ENCODE measurements at regions not wholly inside any gene's neighbourhood (a gene's known extent, or its start where the extent isn't known, plus 50 kb on each side); places are given as distances from the start of the nearest gene placed in this dataset.
"Not testable (repeated sequence)": the region's sequence is repeated elsewhere in the genome, so short reads cannot be mapped to it uniquely, and the experiment has no call there.

DNA sequence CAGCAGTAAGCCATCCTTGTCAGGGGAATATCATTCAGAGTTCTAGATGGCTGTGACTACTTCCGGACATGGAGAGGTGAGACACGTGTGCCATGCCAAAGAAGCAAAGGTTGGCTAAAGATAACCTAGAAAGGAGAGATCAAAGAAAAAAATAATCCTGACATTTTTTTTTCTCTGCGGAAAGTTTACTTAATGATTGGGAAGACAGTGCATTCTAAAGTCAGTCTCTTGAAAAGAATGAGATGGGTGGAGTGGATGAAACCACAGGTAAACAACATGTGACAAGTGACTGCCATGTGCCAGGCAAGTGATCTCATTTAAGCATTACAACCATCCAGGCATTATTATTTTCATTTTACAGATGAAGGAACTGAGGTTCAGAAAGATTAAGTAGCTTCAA is 436.6 kb downstream of the SOX2 start:
- no peak for DNase-seq

DNA sequence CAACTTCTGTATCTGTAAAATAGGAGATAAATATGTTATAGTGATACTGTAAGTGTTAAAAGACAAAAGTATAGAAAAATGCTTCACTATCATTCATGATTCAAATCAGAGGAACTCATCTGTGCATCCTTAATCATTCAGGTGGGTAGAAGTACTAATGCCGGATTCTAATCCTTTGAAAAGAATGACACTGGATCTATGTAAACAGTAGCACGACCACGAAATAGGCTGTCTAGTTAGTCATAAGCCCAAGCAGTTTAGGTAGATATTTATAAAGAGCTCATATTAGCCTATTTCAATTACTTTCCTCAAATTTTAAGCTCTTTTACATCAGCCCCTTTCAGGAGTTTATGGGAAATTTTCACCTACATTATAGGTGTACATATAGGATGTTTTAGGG is 437.9 kb downstream of the SOX2 start:
- DNase-seq = no peak

DNA sequence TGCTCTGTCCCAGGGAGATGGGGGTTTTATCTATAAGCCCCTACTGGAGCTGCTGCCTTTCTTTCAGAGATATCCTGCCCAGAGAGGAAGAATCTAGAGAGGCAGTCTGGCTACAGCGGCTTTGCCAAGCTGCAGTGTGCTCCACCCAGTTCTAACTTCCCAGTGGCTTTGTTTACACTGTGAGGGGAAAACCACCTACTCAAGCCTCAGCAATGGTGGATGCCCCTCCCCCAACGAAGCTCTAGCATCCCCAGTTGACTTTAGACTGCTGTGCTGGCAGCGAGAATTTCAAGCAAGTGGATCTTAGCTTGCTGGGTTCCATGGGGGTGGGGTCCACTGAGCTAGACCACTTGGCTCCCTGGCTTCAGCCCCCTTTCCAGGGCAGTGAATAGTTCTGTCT is 444.6 kb downstream of the SOX2 start:
- not testable (repeated sequence) for DNase-seq

DNA sequence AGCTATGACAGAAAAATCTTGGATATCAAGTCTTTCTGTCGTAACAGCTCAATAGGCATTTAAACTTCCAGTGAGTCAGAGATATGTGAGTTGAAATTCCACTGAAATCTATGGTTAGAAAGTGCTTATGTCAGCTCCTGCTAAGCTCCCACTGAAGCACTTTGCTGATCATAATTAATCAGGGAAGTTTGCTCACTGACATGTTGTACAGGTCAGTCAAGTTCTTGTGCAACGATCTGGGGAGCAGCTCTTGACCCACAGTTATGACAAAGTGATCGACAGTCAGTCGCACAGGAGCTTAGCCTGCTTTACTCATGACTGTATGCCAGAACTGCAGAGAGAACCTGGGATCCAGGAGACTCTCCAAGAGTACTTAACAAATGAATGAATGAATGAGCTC is 453.5 kb downstream of the SOX2 start:
- DNase-seq = no peak

DNA sequence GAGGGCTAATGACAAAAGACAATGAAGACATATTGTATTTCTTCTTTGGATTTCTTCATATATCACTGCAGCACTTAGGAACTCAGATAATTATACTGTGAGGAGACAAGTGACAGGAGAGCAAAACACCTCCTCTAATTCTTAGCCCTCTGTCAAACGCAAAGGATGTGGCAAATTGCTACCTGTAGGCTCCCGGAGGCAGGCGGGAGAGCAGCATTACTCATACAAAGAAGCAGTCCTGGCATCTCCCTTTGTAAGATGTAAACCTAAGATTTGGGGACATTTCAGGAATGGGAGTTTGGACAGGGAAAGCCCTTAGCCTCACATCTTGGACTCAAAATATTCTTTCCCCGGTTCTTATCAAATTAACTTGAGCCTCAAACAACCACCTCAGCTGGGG is 460.8 kb downstream of the SOX2 start:
- DNase-seq = no peak

DNA sequence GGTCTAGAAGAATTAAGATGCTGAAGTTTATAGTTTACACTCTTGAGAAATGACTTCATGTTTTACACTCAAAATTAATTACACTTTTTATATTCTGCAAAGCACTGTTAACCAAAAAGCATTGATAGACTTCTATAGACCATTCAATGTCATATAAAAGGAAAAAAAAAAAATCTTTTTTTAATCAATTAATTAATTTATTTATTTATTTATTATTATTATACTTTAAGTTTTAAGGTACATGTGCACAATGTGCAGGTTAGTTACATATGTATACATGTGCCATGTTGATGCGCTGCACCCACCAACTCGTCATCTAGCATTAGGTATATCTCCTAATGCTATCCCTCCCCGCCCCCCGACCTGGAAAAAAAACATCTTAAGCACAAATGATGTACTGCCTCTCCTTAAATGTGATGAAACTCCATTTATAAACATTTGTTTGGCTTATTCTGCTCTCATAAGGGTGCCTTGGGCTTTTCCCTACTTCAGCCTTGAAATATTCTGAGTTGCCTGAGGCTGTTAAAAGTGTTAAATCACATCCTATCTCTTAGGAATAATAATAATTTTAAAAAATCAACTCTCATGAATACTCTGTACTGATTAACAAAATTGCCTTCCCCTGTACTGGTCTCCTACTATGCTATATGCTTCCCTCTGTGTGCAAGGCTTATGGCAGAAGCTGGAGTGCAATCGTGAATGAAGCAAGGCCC is 466.9 kb downstream of the SOX2 start:
- DNase-seq = no peak

DNA sequence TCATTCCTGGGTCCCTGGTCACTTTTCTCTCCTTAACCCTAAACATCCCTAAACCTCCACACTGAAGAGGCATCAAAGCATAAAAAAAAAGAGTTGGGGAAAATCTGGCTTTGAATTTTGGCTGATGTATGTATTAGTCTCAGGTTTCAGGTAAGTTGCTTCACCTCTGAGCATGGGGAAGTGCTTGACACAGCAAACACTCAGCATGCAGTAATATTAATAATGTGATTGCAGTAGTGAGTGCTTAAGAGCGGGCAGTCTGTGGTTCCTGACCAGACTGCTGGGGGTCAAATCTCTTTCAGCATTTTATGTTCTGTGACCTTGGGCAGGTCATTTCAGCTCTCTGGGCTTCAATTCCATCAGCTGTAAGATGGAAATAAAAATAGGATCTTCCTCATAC is 467.9 kb downstream of the SOX2 start:
- DNase-seq = no peak

DNA sequence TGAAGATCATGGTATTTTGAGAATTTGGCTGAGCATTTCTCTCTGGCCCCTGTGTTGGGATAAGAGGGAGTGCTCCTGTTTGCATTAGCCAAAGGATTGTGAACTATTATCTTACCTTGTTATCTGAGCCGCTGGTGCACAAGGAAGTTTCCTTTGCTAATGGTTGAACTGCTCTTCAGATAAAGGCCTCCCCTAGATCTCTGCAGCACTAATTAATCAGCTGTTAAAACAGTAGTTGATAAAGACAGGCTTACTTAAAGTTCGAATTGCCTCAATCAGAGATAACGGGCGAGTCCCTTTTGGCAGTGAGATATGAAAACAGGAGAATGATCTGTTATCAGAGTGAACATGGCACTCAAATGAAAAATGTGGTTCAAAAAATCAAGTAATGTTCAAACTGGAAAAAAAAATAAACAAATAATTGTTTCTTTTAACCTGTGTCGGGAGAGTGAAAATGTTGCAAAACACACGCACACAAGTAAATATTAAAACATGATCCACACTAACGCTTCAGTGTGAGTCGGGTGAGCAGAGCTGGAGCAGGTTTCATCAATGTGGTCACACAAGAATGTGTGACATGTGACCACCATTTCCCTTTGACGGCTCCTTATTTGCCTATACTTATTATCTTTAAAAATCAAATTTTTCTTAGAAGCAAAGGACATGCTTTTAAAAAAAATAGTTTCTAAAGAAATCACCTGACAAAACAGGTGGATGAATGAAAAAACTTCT is 469.1 kb downstream of the SOX2 start:
- no peak for DNase-seq

DNA sequence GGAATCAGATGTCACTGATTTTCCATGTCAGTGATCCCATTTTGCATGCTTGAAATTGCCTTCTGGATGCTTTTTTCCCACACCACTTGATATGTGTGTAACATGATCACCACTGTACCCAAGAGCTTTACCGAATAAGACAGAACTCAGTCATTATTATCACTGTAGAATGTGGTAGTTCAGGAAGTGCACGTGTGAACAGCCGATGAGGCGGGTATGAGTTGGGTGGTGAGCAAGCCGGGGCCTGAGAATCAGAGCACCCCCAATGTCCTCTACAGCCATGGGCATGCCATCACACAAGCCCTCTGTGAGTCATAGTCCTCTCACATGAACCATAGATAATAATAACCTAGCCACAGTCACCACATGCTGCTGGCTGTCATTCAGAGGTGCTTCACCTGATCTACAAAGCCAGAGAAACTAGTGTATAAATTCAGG is 470.8 kb downstream of the SOX2 start:
- no peak for DNase-seq

DNA sequence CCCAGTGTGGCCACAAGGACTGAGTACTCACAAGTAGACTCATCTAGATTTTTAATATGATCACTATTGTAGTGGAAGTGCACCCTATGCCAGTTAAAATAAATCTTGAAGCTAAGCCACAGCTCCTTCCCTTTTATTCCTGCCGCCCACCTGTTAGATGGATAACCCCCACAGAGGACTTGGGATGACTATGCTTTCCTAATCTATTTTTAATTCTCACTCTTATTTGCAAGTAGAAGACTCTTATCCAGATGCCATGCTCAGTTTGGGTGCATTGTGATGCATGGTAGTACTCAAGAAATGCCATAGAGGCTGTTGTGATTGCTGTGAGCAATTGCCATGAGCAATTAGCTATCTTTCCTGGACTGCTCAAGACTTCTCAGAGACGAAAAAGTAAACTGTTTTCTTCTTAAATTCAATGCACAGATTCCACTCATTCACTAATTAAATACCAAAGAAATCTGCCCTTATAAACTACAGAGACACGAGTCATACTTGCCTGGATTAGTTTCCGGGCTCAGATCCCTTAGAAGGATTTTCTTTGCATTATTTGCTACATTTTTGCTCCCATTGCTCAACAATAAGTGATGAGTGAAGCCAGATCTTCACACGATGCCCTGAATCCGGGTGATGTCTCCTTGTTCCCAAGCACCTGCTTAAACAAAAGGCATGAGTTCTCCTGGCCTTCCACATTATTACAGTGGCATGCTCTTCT is 472.1 kb downstream of the SOX2 start:
- DNase-seq = no peak

DNA sequence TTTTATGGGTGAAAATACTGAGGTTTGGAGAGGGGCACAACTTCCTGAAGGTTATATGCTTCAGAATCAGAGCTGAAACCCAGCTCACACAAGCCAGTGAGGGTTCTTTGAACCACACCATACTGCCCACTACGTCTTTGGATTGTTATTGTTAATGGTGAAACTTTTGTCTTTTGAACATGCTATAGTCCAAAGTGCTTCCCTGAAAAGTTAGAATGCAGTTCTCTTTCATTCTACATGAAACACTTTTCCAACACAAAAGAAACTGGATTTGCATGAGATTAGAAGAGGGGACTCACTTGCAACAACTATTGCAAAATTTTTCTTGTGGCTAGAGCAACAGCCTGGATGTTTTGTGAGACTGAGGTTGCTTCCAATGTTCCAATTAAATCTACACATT is 473.6 kb downstream of the SOX2 start:
- no peak for DNase-seq

DNA sequence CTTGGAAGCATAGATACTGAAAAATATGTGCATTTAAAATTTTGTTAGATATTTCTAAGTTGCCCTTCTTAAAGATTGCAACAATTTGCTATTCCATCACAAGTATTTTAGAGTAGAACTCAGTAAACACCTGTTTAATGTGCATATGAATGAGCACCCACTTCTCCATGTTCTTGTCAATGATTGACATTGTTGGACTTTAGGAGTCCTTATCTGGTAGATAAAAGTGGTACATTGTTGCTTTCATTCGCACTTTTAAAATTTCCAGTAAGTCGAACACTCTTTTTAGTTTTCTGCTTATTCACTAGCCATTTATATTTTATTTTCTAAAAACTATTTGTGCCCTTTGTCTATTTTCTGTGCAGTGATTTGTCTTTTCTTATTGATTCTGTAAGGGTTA is 478.3 kb downstream of the SOX2 start:
- DNase-seq = no peak

DNA sequence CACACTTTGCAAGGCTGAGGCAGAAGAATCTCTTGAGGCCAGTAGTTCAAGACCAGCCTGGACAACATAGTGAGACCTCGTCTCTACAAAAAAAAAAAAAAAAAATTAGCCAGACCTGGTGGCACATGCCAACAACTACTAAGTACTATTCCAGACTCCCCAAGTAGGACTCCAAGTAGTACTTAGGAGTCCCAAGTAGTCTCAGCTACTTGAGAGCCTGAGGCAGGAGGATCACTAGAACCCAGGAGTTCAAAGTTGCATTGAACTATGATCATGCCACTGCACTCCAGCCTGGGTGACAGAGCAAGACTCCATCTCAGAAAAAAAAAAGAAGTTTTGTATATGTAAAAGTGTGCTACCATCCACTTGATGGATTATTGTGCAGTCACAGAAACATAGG is 486.6 kb downstream of the SOX2 start:
- no peak for DNase-seq

DNA sequence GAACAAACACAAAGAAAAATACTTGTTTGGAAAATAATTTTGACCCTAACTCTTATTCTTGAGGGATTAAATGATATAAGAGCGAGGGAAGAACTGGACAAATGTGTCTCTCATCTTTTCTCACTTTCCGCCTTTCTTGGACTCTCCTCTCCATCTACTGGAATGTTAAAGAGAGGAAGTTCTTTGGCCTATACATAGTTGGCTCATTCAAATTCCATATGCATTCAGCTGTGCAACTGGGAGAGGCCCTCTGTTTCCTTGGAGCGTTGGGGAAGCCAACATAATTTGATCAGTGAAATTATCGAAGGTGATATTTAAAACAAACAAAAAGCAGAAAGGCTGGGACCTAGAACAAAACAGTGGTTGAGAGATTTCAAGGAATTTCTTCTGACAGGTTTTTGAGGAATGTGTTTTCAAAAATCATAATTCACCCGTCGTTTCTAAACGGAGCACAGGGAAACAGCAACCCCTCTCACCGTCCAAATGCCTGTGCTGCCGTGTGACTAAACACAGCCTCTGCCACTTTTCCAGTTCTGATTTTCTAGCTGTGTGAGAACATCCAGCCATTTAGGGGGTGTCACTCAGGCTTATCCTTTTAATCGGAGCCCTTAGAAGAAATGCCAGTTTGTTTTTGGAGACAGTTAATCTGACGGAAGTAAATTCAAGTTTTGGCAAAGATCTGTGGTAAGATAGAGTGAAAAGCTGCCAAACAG is 489.9 kb downstream of the SOX2 start:
- no peak for DNase-seq

DNA sequence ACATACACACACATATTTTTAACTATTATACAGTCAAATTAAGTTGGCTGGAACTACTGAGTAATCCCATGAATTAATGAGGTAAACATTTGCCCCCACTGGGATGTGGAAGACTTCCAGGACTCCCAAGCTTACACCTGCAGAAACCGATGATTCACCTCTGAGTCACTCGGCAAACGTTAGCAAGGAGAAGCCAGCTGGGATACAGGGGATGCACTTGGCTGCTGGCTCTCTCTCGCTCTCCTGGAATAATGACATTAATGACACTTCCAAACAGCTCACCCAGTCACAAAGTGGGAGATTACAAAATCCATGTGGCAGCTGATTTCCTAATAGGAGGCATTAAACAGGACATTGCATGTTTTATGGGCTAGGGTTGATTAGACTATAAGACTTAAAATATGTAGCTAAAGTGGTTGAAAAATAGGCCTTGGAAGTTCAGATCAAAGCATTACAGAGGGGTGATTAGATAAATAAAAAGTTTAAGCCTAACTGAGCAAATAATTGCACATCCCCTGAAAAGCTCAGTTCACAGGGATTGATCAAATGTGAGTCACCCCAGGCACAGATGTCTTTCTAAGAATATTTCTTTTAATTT is 500.9 kb downstream of the SOX2 start:
- peak; percentile 46 to 77 for DNase-seq

DNA sequence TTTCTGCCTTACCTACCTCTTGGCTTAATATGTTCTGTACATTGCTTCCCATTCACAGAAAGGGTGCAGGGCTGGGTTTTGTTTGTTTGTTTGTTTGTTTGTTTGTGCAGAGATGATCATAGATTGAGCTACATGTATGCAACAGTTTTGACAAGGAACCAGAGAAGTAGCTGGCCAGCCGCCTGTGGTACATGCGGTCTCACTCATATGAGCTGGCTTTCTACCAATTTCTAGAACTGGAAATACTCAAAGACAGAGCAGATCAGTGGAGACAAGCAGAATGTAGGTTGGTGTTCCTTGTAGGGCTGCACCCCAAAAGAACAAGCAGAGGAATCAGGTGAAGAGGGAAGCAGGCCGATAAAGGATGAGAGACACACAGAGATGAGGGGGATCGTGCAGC is 502.7 kb downstream of the SOX2 start:
- no peak for DNase-seq

DNA sequence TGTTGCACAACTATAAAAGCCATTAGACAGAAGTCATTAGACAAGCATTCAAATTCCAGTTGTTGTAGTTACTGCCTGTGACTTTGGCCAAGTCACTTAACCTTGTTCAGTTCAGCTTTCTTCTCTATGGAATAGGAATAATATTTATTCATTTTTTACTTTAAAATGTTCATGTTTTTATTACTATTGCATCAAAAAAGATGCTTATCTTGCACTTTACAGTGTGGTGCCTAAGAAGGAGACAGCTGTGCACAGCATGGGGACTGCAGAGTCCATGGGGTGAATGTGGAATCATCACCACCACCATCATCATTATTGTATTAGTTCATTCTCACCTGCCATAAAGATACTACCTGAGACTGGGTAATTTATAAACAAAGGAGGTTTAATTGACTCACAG is 504.2 kb downstream of the SOX2 start:
- DNase-seq = no peak

DNA sequence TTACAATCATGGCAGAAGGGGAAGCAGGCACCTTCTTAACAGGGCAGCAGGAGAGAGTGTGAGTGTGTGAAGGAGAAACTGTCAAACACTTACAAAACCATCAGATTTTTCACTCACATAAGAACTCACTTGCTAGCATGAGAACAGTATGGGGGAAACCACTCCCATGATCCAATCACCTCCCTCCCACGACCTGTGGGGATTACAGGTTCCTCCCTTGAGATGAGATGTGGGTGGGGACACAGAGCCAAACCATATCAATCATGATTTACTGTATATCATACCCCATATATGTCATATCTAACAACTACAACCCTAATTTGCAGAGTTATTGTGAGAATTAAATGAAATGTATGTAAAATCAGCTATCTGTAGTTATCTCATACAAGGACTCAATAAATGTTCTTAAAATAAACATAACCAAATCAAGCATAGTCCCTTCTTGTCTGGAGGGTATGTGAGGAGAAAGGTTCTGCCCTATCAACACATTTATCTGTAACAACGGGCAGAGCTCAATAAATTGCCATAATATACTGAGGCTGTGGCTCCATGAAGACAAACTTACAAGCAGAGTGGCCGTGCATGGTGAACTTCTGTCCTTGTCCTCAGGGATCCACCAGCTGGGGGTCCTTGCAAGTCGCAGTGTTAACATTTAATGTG is 504.7 kb downstream of the SOX2 start:
- DNase-seq = no peak

DNA sequence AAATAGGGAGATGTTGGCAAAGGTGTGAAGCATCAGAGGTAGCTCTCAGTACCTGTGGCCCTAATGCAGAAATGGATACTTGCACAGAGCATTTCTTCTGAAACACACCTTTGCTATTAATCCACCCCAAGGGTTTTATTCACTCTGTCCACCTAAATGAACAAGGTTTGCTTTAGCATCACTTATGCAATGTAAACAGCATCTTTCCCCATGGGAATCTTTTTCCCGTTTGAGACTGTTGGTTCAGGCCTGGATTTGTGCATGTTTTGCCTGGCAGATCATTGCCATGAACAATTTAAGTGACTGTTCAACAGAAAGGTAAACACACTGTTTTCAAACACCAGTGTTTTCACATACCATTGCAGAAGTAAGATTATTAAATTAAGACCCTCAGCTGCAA is 508.3 kb downstream of the SOX2 start:
- no peak for DNase-seq

DNA sequence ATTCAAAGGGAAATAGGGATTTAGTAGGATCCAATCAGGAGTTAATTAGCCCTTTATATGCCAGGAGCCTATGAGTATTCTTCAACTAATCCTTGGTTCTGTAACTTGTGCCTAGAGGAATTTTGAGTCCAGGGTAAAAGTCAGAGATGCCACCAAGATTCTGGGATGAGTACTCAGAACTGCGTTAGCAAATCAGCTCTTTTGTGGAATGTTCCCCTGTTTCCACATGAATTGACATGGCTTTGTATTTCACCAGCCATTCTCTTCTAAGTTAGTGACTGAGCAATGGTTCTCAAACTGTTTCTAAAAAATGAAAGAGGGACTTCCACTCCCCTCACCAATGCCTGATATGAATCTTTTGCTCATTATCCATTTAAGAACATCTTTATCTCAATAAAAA is 508.7 kb downstream of the SOX2 start:
- DNase-seq = no peak

DNA sequence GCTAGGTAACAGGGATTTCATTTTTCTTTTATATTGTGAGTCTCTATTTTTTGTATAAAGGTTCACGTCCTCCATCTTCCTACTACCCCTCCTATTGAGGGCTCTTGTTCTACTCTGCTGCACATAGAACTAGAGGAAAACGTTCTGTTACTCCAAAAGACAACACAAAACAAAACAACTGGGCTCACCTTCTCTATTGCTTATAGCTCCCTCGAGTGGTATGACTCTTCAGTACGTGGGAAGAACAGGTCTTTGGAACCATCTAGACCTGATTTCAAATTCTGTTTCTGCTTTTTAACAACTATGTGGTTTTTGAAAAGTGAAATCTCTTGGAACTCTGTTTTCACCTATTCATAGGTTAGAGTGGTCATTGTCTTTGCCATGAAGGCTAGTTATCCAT is 515.3 kb downstream of the SOX2 start:
- DNase-seq = no peak

DNA sequence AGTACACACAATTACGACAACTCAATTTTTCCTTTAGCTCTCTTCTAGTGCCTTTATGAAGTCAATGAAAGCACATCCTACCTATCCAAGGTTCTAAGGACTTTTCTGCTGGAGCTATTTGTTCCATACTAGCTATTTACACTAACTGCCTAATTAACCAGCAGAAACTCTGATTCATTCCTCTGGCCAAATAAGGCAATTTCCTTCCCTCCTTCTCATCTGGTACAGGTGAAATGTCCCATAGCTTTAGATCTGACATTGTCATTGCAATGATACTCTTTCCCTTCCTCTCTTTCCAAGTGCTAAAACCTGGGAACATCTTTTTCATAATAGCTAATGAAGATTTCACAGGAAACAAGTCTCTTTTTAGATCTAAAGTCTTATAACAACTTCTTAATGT is 521.7 kb downstream of the SOX2 start:
- DNase-seq = no peak

DNA sequence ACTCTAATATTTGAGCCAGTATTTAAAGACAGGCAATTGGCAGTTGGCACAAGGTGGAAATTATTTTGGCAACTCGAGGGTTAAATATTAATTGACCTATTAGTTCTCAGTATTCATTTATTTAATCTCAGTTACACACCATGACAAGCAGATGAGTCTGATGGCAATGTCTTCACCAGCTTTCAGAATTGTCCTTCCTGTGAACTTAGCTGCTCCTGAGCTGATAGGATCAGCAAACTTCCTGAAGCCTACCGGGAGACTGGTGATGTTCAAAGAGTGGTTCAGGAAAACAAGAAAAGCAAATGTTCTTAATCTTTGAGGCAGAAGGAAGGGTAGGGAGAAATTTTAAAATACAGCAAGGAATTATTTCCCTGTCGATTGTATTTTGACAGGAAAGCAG is 522.2 kb downstream of the SOX2 start:
- DNase-seq = no peak
